Peyer's patch (tissue), 4 donors: ENCODE measurements at regions not wholly inside any gene's neighbourhood (a gene's known extent, or its start where the extent isn't known, plus 50 kb on each side); places are given as distances from the start of the nearest gene placed in this dataset.

Experiments
- POLR2A ChIP-seq, 2 donors: fragments of 450-650 bp; IDR thresholded peaks; one replicate each; pipeline ENCODE4 v1.5.1; 2017; ENCODE audit warnings: antibody characterized with exemption in 2 of 2, mild to moderate bottlenecking in 2 of 2, moderate library complexity in 2 of 2
- TF ChIP-seq, protein P1 (sequence below), 6 experiments: fragments of 450-650 bp in 4 of 6; fragments of 200-600 bp in 2 of 6; sonication (generic) in 1 of 6; IDR thresholded peaks; one replicate each; pipeline ENCODE4 v1.5.1; 2017 to 2019; ENCODE audit warnings: antibody characterized with exemption in 6 of 6, mild to moderate bottlenecking in 3 of 6, moderate library complexity in 1 of 6

- TF ChIP-seq, protein P1, sequence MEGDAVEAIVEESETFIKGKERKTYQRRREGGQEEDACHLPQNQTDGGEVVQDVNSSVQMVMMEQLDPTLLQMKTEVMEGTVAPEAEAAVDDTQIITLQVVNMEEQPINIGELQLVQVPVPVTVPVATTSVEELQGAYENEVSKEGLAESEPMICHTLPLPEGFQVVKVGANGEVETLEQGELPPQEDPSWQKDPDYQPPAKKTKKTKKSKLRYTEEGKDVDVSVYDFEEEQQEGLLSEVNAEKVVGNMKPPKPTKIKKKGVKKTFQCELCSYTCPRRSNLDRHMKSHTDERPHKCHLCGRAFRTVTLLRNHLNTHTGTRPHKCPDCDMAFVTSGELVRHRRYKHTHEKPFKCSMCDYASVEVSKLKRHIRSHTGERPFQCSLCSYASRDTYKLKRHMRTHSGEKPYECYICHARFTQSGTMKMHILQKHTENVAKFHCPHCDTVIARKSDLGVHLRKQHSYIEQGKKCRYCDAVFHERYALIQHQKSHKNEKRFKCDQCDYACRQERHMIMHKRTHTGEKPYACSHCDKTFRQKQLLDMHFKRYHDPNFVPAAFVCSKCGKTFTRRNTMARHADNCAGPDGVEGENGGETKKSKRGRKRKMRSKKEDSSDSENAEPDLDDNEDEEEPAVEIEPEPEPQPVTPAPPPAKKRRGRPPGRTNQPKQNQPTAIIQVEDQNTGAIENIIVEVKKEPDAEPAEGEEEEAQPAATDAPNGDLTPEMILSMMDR (IDR thresholded peaks at IDR 0.05): no peak
- TF ChIP-seq POLR2A (IDR thresholded peaks at IDR 0.05): no peak
Observed at GRCh38 chr21:25031750-25032149, 575.5 kb downstream of the MRPL39 start.
